Parathyroid adenoma (tissue), 2 donors: ENCODE measurements at regions not wholly inside any gene's neighbourhood (a gene's known extent, or its start where the extent isn't known, plus 50 kb on each side); places are given as distances from the start of the nearest gene placed in this dataset.

ENCODE experiments used
- H2AFZ ChIP-seq: fragments of 300-600 bp; sonication (generic); one replicate; pipeline ENCODE4 v1.7.0; 2017; ENCODE audit warnings: antibody characterized with exemption, mild to moderate bottlenecking
- H3K27ac ChIP-seq: fragments of 300-600 bp; sonication (generic); one replicate; pipeline ENCODE4 v1.7.0; 2017
- H3K27me3 ChIP-seq: fragments of 300-600 bp; sonication (generic); one replicate; pipeline ENCODE4 v1.7.0; 2017; ENCODE audit warnings: low read length; ENCODE audit not compliant: control insufficient read depth, insufficient read depth
- H3K36me3 ChIP-seq: fragments of 300-600 bp; sonication (generic); one replicate; pipeline ENCODE4 v1.7.0; 2017; ENCODE audit warnings: low read length; ENCODE audit not compliant: control insufficient read depth, insufficient read depth
- H3K4me1 ChIP-seq: fragments of 300-600 bp; sonication (generic); one replicate; pipeline ENCODE4 v1.7.0; 2017; ENCODE audit warnings: control low read depth
- H3K4me2 ChIP-seq: fragments of 300-600 bp; sonication (generic); one replicate; pipeline ENCODE4 v1.7.0; 2017; ENCODE audit warnings: low read length
- H3K4me3 ChIP-seq: fragments of 300-600 bp; sonication (generic); one replicate; pipeline ENCODE4 v1.7.0; 2017; ENCODE audit warnings: low read depth, low read length
- H3K79me2 ChIP-seq: fragments of 300-600 bp; sonication (generic); one replicate; pipeline ENCODE4 v1.7.0; 2017; ENCODE audit warnings: control low read depth
- H3K9ac ChIP-seq: fragments of 300-600 bp; sonication (generic); one replicate; pipeline ENCODE4 v1.7.0; 2017; ENCODE audit warnings: mild to moderate bottlenecking
- H3K9me3 ChIP-seq: fragments of 300-600 bp; sonication (generic); one replicate; pipeline ENCODE4 v1.7.0; 2017; ENCODE audit warnings: low read length; ENCODE audit not compliant: control insufficient read depth
- CTCF ChIP-seq: fragments of 300-600 bp; sonication (generic); IDR thresholded peaks from one replicate; pipeline ENCODE4 v1.7.0; 2017; ENCODE audit warnings: antibody characterized with exemption, mild to moderate bottlenecking
- donor health status: primary hyperparathyroidism.

GRCh38 chr2:122750808-122751207, 995.4 kb downstream of the TSN start:
- no peak for TF ChIP-seq CTCF
- H3K36me3 ChIP-seq: no peaks in the 10 kb centered on the region
- no peak overlapping the region for H3K27ac ChIP-seq
- no peak overlapping the region for H3K4me2 ChIP-seq
- no peaks in the 10 kb centered on the region for H3K9me3 ChIP-seq
- H3K4me3 ChIP-seq: no peak overlapping the region
- no peaks in the 10 kb centered on the region for H3K79me2 ChIP-seq
- no peak overlapping the region for H3K9ac ChIP-seq
- no peak overlapping the region for H2AFZ ChIP-seq
- H3K27me3 ChIP-seq: no peaks in the 10 kb centered on the region
- no peaks in the 10 kb centered on the region for H3K4me1 ChIP-seq

GRCh38 chr2:122753336-122753735, 997.9 kb downstream of the TSN start:
- H3K27ac ChIP-seq: no peak overlapping the region
- no peaks in the 10 kb centered on the region for H3K4me1 ChIP-seq
- no peaks in the 10 kb centered on the region for H3K9me3 ChIP-seq
- H3K4me2 ChIP-seq: no peak overlapping the region
- no peaks in the 10 kb centered on the region for H3K36me3 ChIP-seq
- H3K4me3 ChIP-seq: no peak overlapping the region
- H2AFZ ChIP-seq: no peak overlapping the region
- TF ChIP-seq CTCF: no peak
- H3K27me3 ChIP-seq: no peaks in the 10 kb centered on the region
- H3K79me2 ChIP-seq: no peaks in the 10 kb centered on the region
- no peak overlapping the region for H3K9ac ChIP-seq

GRCh38 chr2:122754561-122754960, 999.1 kb downstream of the TSN start:
- no peaks in the 10 kb centered on the region for H3K4me1 ChIP-seq
- TF ChIP-seq CTCF: no peak
- H3K9me3 ChIP-seq: no peaks in the 10 kb centered on the region
- H2AFZ ChIP-seq: no peak overlapping the region
- H3K27me3 ChIP-seq: no peaks in the 10 kb centered on the region
- H3K79me2 ChIP-seq: no peaks in the 10 kb centered on the region
- H3K9ac ChIP-seq: no peak overlapping the region
- no peak overlapping the region for H3K4me3 ChIP-seq
- no peak overlapping the region for H3K27ac ChIP-seq
- no peaks in the 10 kb centered on the region for H3K36me3 ChIP-seq
- no peak overlapping the region for H3K4me2 ChIP-seq

- Histone ChIP-seq H3K4me1 (no peaks in the 10 kb centered on the region), H3K27ac (no peak overlapping the region)
- no peak for TF ChIP-seq CTCF
Measured at GRCh38 chr2:122755281-122755780, 999.9 kb downstream of the TSN start.

GRCh38 chr2:122758967-122759366, 1003.5 kb downstream of the TSN start:
- no peaks in the 10 kb centered on the region for H3K4me1 ChIP-seq

More at GRCh38 chr2:122755281-122755780, 999.9 kb downstream of the TSN start:
- H3K4me2 ChIP-seq: no peak overlapping the region
- H3K79me2 ChIP-seq: no peaks in the 10 kb centered on the region
- H2AFZ ChIP-seq: no peak overlapping the region
- H3K9ac ChIP-seq: no peak overlapping the region
- no peaks in the 10 kb centered on the region for H3K36me3 ChIP-seq
- H3K9me3 ChIP-seq: no peaks in the 10 kb centered on the region
- H3K4me3 ChIP-seq: no peak overlapping the region
- H3K27me3 ChIP-seq: no peaks in the 10 kb centered on the region

More at GRCh38 chr2:122758967-122759366, 1003.5 kb downstream of the TSN start:
- no peak overlapping the region for H3K27ac ChIP-seq
- H2AFZ ChIP-seq: no peak overlapping the region
- no peaks in the 10 kb centered on the region for H3K9me3 ChIP-seq
- H3K36me3 ChIP-seq: no peaks in the 10 kb centered on the region
- H3K4me3 ChIP-seq: no peak overlapping the region
- no peak for TF ChIP-seq CTCF
- no peak overlapping the region for H3K9ac ChIP-seq
- H3K27me3 ChIP-seq: no peaks in the 10 kb centered on the region
- H3K79me2 ChIP-seq: no peaks in the 10 kb centered on the region
- no peak overlapping the region for H3K4me2 ChIP-seq
